ENCODE measurements at regions not wholly inside any gene's neighbourhood (a gene's known extent, or its start where the extent isn't known, plus 50 kb on each side); places are given as distances from the start of the nearest gene placed in this dataset.

DNA sequence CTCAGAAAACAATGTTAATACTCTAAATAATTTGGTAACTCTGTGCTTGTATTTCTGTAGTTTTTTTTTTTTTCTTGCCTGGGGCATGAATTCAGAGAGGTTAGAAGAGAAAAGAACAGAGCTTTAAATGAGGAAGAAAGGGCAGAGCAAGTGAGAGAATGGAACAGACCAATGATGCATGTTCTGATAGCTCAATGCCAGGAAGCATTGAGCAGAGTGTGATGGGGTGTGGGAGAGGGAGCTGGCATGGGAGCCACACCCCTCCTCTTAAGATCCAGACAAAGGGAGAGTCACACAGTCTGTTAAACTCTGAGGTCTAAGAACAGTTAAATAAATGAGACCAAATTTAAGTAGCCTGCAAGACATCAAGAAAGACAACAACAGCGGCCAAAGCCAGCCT lies 538.6 kb downstream of the TUSC7 start:
- TF ChIP-seq, protein P1, sequence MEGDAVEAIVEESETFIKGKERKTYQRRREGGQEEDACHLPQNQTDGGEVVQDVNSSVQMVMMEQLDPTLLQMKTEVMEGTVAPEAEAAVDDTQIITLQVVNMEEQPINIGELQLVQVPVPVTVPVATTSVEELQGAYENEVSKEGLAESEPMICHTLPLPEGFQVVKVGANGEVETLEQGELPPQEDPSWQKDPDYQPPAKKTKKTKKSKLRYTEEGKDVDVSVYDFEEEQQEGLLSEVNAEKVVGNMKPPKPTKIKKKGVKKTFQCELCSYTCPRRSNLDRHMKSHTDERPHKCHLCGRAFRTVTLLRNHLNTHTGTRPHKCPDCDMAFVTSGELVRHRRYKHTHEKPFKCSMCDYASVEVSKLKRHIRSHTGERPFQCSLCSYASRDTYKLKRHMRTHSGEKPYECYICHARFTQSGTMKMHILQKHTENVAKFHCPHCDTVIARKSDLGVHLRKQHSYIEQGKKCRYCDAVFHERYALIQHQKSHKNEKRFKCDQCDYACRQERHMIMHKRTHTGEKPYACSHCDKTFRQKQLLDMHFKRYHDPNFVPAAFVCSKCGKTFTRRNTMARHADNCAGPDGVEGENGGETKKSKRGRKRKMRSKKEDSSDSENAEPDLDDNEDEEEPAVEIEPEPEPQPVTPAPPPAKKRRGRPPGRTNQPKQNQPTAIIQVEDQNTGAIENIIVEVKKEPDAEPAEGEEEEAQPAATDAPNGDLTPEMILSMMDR (IDR thresholded peaks at IDR 0.05): no peak
- TF ChIP-seq POLR2A (IDR thresholded peaks at IDR 0.05) (no peak), EP300 (IDR thresholded peaks at IDR 0.05) (no peak)
